B cell (primary cell): ENCODE measurements at regions not wholly inside any gene's neighbourhood (a gene's known extent, or its start where the extent isn't known, plus 50 kb on each side); places are given as distances from the start of the nearest gene placed in this dataset.
A peak's percentile ranks its signal among the peaks of the same experiment; 100 is the strongest.
"Not testable (repeated sequence)": the region's sequence is repeated elsewhere in the genome, so short reads cannot be mapped to it uniquely, and the experiment has no call there.

Experiments
- ATAC-seq: fragments of 200-7000 bp; cut with Tn5 transposase; one replicate; pipeline ENCODE4 v1.10.0; 2021; ENCODE audit warnings: low read depth, mild to moderate bottlenecking, moderate number of reproducible peaks, moderate library complexity
- CTCF ChIA-PET: fragments of 350-600 bp; sonication (Branson Sonifier 250); formaldehyde crosslinking; loops from one replicate; lab custom pipeline; 2021; ENCODE audit warnings: antibody characterized with exemption, inconsistent platforms; lab: Charles Lee
- POLR2A ChIA-PET: fragments of 350-600 bp; sonication (Branson Sonifier 250); formaldehyde crosslinking; loops from one replicate; lab custom pipeline; 2021; ENCODE audit warnings: antibody characterized with exemption; lab: Charles Lee
- DNase-seq: peaks from one replicate; pipeline ENCODE4 v3.0.0; 2013
- H2AFZ ChIP-seq: 2 replicates; pipeline ENCODE4 v1.6.1; 2012; ENCODE audit warnings: mild to moderate bottlenecking, low read depth, low read length; ENCODE audit not compliant: insufficient read depth, poor library complexity, severe bottlenecking
- H3K27ac ChIP-seq, 2 donors: 1 replicate in 1 of 2; 2 replicates in 1 of 2; pipeline ENCODE4 v1.5.1; 2012 to 2013; ENCODE audit warnings: low read length in 2 of 2, mild to moderate bottlenecking in 2 of 2, moderate library complexity in 1 of 2
- H3K27me3 ChIP-seq, 4 experiments: fragments of 200-600 bp in 1 of 4; sonication (generic) in 1 of 4; replicated peaks in 1 of 4; 1 replicate in 2 of 4; 2 replicates in 2 of 4; pipeline versions ENCODE4 v1.6.1 to v1.7.0; 2013 to 2016; ENCODE audit warnings: low read length in 3 of 4, mild to moderate bottlenecking in 2 of 4, mixed read lengths in 1 of 4, moderate library complexity in 1 of 4; ENCODE audit not compliant: insufficient read depth in 4 of 4, control insufficient read depth in 3 of 4; ENCODE audit errors: control extremely low read depth in 1 of 4
- H3K36me3 ChIP-seq, 2 experiments: replicated peaks in 1 of 2; 1 replicate in 1 of 2; 2 replicates in 1 of 2; pipeline versions ENCODE4 v1.6.1 to v1.7.1; 2013; ENCODE audit warnings: low read length in 1 of 2; ENCODE audit not compliant: insufficient read depth in 2 of 2, control insufficient read depth in 1 of 2; ENCODE audit errors: control extremely low read depth in 1 of 2, extremely low read depth in 1 of 2
- H3K4me1 ChIP-seq, 2 donors: fragments of 200-600 bp in 1 of 2; sonication (generic) in 1 of 2; 1 replicate in 1 of 2; 2 replicates in 1 of 2; pipeline versions ENCODE4 v1.5.1 to v1.6.1; 2013 to 2017; ENCODE audit warnings: low read length in 2 of 2; ENCODE audit not compliant: control insufficient read depth in 2 of 2, insufficient read depth in 2 of 2
- H3K4me2 ChIP-seq: replicated peaks from 2 replicates; pipeline ENCODE3; 2012; ENCODE audit warnings: mild to moderate bottlenecking, low read depth, low read length; ENCODE audit not compliant: poor library complexity, severe bottlenecking
- H3K4me3 ChIP-seq, 5 experiments: fragments of 200-600 bp in 1 of 5; sonication (generic) in 1 of 5; 1 replicate in 3 of 5; 2 replicates in 2 of 5; pipeline versions ENCODE4 v1.5.1 to v1.7.0; 2011 to 2016; ENCODE audit warnings: low read length in 4 of 5, mild to moderate bottlenecking in 4 of 5, low read depth in 2 of 5, control low read depth in 1 of 5, moderate library complexity in 1 of 5; ENCODE audit not compliant: insufficient read depth in 1 of 5; ENCODE audit errors: control extremely low read depth in 1 of 5, extremely low read depth in 1 of 5
- H3K79me2 ChIP-seq: fragments of 200-600 bp; sonication (generic); one replicate; pipeline ENCODE4 v1.6.0; 2016; ENCODE audit warnings: low read length; ENCODE audit not compliant: control insufficient read depth, insufficient read depth
- H3K9ac ChIP-seq: fragments of 200-600 bp; sonication (generic); 2 replicates; pipeline ENCODE4 v1.6.1; 2017; ENCODE audit warnings: mild to moderate bottlenecking, low read length, moderate library complexity
- H3K9me3 ChIP-seq, 3 donors: one replicate each; pipeline versions ENCODE4 v1.6.1 to v1.7.1; 2013; ENCODE audit warnings: low read length in 2 of 3; ENCODE audit not compliant: control insufficient read depth in 2 of 3, insufficient read depth in 1 of 3; ENCODE audit errors: control extremely low read depth in 1 of 3
- H4K20me1 ChIP-seq: 2 replicates; pipeline ENCODE4 v1.6.0; 2012; ENCODE audit warnings: mild to moderate bottlenecking, low read length; ENCODE audit not compliant: insufficient read depth, control insufficient read depth, poor library complexity, severe bottlenecking
- H3K27ac Mint-ChIP-seq: one replicate; pipeline ENCODE4 v1.8.0; 2021; ENCODE audit warnings: mixed read lengths
- H3K27me3 Mint-ChIP-seq: one replicate; pipeline ENCODE4 v1.8.0; 2021; ENCODE audit warnings: mixed read lengths
- H3K4me1 Mint-ChIP-seq: one replicate; pipeline ENCODE4 v1.8.0; 2021; ENCODE audit warnings: mixed read lengths
- H3K4me3 Mint-ChIP-seq: one replicate; pipeline ENCODE4 v1.8.0; 2021; ENCODE audit warnings: mixed read lengths
- H3K9me3 Mint-ChIP-seq: one replicate; pipeline ENCODE4 v1.8.0; 2022; ENCODE audit warnings: mixed read lengths; ENCODE audit not compliant: insufficient read depth
- CTCF ChIP-seq: fragments of 200-600 bp; IDR thresholded peaks from one replicate; pipeline ENCODE4 v1.8.0; 2022; ENCODE audit warnings: antibody characterized with exemption, mild to moderate bottlenecking
- EZH2 ChIP-seq: IDR thresholded peaks from 2 replicates; pipeline ENCODE4 v1.6.1; 2012; ENCODE audit warnings: borderline replicate concordance, low read depth, mild to moderate bottlenecking, moderate library complexity, low read length; ENCODE audit not compliant: insufficient read depth, poor library complexity, severe bottlenecking
- WGBS: methylation state at CpG from one replicate; pipeline ENCODE4 v1.1.5; 2013; ENCODE audit warnings: missing lambda C conversion rate; ENCODE audit not compliant: insufficient coverage; 5-methylcytosine and 5-hydroxymethylcytosine counted together
- intact Hi-C: fragments of 100-400 bp; cut with micrococcal nuclease; formaldehyde crosslinking; loops from one replicate; pipeline ENCODE4 v1.10.0; 2022

- 40% methylated on average over 1 of the region's 2 CpGs for WGBS
- H3K27me3 Mint-ChIP-seq, result no peaks in the 10 kb centered on the region
- H3K4me1 Mint-ChIP-seq, result peaks cover 42% of the 10 kb centered on the region
- intact Hi-C loops, result no loop called here
- Histone ChIP-seq H3K4me1 (peaks cover 28 to 30% of the 10 kb centered on the region in 2 donors), H3K4me2 (peak overlapping the region; percentile 66), H3K27ac (peak overlapping the region; percentile 71 to 86), H2AFZ (peak overlapping the region; percentile 53), H4K20me1 (no peaks in the 10 kb centered on the region), H3K9ac (peak overlapping the region; percentile 38), H3K4me3 (peak overlapping the region in 2 of 5 experiments; percentile 10 to 21), H3K36me3 (no peaks in the 10 kb centered on the region), H3K27me3 (no peaks in the 10 kb centered on the region), H3K9me3 (no peaks in the 10 kb centered on the region), H3K79me2 (no peaks in the 10 kb centered on the region)
- DNase-seq (peak; percentile 68), ATAC-seq (peak; percentile 57)
- CTCF ChIA-PET, result interaction anchor here (0.5 to 0.8 kb wide), 2 partner anchors 16 to 475 kb away, joined by 3 to 4 read pairs; no protein-coding TSS in a partner anchor
- H3K9me3 Mint-ChIP-seq, result no peaks in the 10 kb centered on the region
- peak overlapping the region; percentile 83 for H3K27ac Mint-ChIP-seq
- TF ChIP-seq EZH2 (no peak), CTCF (no peak)
- H3K4me3 Mint-ChIP-seq, result peak overlapping the region; percentile 74
- POLR2A ChIA-PET, result no interaction called here
These were observed 418.4 kb upstream of the PMFBP1 start for GRCh38 chr16:72590151-72590937.

GRCh38 chr16:72588551-72588950 lies 416.6 kb upstream of the PMFBP1 start:
- ChIA-PET CTCF (no interaction called here), POLR2A (no interaction called here)
- Histone ChIP-seq H3K4me1 (peaks cover 28 to 30% of the 10 kb centered on the region in 2 donors), H3K9me3 (no peaks in the 10 kb centered on the region), H2AFZ (no peak overlapping the region), H3K27ac (no peak overlapping the region), H3K79me2 (no peaks in the 10 kb centered on the region), H3K27me3 (no peaks in the 10 kb centered on the region), H3K4me2 (no peak overlapping the region), H3K9ac (no peak overlapping the region), H4K20me1 (no peaks in the 10 kb centered on the region), H3K4me3 (no peak overlapping the region), H3K36me3 (no peaks in the 10 kb centered on the region)
- DNase-seq, result no peak
- TF ChIP-seq EZH2 (no peak), CTCF (no peak)
- no CpG with 5 or more reads among the region's 2 CpGs for WGBS
- H3K4me3 Mint-ChIP-seq, result no peak overlapping the region
- intact Hi-C loops, result no loop called here
- H3K9me3 Mint-ChIP-seq, result no peaks in the 10 kb centered on the region
- no peak overlapping the region for H3K27ac Mint-ChIP-seq
- peaks cover 38% of the 10 kb centered on the region for H3K4me1 Mint-ChIP-seq
- H3K27me3 Mint-ChIP-seq, result no peaks in the 10 kb centered on the region
- ATAC-seq, result no peak

- DNase-seq, H3K27me3 ChIP-seq, H4K20me1 ChIP-seq, intact Hi-C loops, H2AFZ ChIP-seq, H3K27me3 Mint-ChIP-seq, POLR2A ChIA-PET, H3K4me1 ChIP-seq, ATAC-seq, H3K9ac ChIP-seq, H3K79me2 ChIP-seq, H3K4me3 ChIP-seq, H3K27ac Mint-ChIP-seq, H3K27ac ChIP-seq, H3K9me3 ChIP-seq, H3K9me3 Mint-ChIP-seq, H3K4me3 Mint-ChIP-seq, H3K36me3 ChIP-seq, H3K4me2 ChIP-seq: not testable (repeated sequence)
- 100% methylated on average over 6 of the region's 9 CpGs for WGBS
- CTCF ChIA-PET, result interaction anchor here (0.7 kb wide), 1 partner anchor 71 kb away, joined by 3 read pairs; no protein-coding TSS in a partner anchor
- H3K4me1 Mint-ChIP-seq, result peaks cover 13% of the 10 kb centered on the region
These were observed 406.1 kb upstream of the PMFBP1 start for GRCh38 chr16:72578061-72578460.
